Stimulated activated naive CD4-positive, alpha-beta T cell (primary cell): ENCODE measurements at regions not wholly inside any gene's neighbourhood (a gene's known extent, or its start where the extent isn't known, plus 50 kb on each side); places are given as distances from the start of the nearest gene placed in this dataset.
"Not testable (repeated sequence)": the region's sequence is repeated elsewhere in the genome, so short reads cannot be mapped to it uniquely, and the experiment has no call there.

Experiments
- DNase-seq, 6 experiments: peaks; one replicate each; lab custom pipeline; 2025; lab: John Stamatoyannopoulos, UW

DNA sequence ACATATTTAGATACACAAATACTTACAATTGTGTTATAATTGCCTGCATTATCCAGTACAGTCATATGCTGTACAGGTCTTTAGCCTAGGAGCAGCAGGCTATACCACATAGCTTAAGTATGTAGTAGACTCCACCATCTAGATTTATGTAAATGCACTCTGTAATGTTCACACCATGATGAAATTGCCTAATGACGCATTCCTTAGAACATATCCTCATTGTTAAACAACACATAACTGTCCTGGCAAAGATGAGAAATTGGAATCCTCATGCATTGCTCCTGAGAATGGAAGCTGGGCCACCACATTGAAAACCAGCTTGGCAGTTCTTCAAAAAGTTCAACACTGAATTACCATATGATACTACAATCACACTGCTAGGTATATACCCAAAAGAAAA, 1002.8 kb upstream of the CELF2 start:
- DNase-seq, result no peak

DNA sequence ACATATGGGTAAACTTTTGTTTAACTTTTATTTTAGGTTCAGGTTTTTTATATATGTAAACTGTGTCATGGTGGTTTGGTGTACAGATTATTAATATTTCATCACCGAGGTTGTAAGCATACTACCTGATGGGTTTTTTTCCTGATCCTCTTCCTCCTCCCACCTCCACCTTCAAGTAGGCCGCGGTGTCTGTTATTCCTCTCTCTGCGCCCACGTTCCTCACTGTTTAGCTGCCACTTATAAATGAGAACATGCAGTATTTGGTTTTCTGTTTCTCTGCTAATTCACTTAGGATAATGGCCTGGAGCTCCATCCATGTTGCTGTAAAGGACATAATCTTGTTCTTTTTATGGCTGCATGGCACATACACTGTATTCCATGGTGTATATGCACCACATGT, 1000.0 kb upstream of the CELF2 start:
- no peak for DNase-seq

DNA sequence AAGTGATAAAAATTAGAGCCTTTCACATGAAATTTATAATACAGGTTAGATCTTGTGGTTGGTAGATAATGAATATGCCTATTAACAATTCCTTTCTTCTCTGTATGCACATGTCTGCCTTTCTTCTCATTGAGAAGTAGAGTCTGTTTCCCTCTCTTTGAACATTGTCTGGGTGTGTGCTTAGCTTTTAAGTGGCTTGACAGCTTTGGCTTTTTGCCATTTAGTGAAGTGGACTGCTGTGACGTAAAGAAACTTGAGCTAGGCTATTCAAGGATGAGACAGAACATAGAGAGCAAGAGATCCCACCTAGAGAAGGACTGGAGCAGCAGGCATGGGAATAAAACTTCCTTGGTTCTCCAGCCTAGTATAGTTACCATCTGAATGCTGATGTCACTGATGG, 996.7 kb upstream of the CELF2 start:
- DNase-seq, result no peak

DNA sequence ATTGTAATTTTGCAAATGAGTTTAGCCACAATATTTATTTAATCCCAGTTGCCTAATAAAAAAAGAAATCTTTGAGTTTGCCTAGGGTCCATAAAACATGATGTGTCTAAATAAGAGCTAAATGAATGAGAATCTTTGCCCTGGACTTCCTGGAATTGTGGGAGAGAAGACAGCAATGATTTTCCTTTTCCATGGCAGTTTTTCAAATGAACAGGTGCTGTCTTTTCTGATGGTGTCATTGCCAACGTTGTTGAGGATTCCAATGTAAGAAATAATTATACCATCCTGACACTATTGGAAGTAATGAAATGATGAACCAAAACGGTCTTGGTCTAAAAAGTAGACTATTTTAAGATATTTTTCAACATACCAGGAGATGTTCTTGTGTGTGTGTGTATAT, 984.7 kb upstream of the CELF2 start:
- no peak for DNase-seq

DNA sequence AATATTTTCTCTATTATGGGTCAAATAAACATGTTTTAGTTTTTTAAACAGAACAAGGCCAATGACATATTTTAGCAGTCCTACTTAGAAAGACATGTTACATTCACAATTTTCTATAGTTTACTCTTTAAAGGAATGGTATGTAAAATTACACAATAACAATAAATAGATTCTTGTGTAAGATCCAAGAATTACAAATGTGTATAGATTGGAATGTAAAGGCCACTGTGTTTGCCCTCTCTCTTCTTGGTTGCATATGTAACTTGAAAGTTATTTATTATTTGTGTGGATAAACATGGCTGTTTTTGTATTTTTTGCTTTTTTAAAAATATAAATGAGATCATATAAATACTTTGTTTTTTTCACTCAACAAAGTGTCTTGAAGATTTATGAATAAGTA, 979.3 kb upstream of the CELF2 start:
- DNase-seq, result no peak

DNA sequence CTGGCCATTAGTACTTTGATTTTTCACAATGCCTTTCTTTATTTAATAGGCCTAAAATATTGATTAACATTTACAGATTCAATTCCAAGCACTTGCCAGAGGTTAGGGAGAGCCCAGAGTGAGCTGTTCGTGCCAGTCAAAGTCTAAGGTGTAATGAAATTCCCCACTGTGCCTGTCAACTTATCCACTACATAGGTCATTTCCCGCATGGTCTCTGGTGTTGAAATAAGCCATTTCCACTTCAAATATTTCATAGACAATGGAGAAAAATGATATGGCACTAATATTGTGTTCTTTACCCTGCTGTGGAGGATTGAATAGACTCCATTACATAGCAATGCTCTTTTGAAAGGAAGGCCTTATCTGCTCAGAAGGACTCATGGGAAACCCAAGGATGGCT, 978.1 kb upstream of the CELF2 start:
- no peak for DNase-seq

DNA sequence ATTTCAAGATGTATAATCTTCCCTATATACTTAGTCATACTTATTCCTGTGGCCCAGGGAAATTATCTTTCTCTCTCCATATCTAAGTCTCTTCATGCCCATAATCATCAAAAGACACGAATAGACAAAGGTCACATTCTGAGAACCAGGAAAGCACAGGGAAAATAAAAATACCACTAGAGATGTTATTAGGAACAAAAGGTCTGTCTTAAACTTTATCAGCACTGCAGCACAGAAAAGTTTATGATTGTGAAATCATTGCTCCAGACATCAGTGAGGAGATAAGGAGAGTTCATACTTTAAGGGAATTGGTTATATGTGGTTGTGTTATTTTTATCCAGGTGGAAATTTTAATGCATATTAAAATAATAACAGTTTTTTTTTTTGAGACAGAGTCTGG, 974.6 kb upstream of the CELF2 start:
- no peak for DNase-seq

DNA sequence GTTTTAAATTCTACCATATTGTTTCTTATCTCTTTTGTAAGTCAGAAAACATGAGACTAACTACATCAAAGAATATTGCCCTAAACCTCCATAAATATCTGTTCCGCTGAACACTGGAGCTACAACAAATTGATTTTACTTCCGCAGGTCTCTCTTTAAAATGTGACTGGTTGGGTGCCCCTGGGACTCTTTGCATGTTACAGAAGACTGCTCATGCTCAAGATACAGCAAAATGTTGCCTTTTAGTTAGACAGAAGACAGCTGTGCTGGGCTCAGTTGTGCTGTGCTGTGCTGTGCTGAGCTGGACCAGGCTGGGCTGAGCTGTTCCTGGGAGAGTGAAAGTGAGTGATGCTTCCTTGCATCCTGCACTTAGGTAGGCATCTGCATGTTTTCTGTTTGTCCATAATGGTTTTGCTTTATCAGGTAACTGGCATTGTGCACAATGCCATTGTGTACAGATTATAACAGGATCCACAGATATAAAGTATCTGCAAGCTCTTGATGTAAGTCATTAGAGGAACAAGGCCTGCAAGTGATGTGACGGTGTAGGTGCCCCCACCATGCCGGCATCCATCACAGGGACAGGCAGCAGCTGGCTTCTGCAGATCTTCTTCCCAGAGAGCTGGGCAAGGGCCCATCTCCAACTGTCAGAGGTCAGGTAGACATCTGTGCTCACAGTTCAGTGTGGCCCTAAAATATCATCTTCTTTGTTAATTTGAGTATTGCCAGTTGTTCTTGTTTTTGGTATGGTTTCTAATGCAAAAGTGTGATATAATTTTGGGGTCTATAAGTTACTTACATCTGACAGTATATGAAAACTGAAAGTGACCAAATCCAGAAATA, 972.5 kb upstream of the CELF2 start:
- no peak for DNase-seq

DNA sequence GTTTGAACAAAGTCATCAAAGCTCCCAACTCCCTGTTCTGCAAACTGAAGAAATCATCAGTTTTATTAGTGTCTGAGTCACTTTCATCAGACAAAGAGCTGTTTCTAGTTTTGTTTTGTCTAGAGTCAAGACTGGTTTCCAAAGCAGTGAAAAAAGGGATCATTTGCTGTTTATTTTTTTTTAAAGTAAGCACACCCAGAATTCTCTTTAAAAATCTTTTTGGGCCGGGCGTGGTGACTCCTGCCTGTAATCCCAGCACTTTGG, 972.0 kb upstream of the CELF2 start:
- no peak for DNase-seq

DNA sequence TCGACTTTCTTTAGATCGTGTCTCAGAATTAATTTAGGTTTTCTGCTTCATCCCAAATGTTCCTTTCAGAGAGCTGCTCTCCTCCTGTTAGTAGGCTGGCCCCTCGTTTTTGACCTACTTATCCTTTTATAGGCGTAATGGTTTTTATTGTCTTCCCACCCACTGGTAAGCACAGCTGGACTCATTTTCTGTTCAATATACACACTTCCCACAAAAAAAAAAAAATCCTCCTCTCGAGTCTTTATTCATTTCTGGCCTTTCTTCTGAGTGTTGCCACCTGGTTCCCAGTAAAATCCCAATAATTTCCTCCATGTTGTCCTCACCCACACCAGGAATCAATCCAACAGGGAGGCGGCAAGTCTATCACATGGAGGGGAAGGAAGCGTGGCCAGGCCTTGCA, 970.2 kb upstream of the CELF2 start:
- DNase-seq, result no peak

DNA sequence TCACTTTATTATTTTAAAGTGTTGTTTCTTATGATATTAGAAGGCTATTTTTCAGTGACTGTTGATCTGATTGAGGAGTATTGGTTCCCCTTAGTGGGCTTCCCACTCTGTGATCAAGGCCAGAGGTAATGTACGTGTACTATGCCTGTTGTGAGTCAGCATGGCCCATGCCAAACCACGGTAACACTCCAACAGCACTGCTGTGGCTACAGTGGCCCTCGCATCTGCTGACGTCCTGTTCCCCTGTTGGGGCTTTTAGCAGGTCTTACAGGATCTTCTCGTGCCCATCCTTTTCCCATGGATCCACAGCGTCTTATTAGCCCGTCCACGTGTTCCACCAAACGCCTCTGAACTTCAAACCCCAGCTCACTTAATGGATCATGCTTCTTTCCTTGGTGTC, 964.6 kb upstream of the CELF2 start:
- DNase-seq, result no peak

DNA sequence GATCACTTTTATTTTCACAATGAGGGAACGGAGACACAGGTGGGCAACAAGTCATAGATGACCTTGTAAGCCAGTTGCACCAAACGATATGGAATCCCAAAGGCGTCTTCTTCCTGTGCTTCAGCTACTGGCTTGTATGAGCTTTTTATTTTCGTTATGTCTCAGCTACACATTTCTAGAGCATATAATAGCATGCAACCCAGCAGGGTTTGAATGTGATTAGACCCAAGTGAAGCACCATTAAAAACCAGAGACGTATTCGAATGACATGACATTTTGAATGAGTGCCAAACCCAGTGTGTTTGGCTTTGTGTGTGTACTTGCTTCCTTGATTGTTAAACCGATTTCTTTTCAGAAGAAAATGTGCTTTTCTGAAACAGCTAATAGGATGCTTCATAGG, 963.2 kb upstream of the CELF2 start:
- no peak for DNase-seq

DNA sequence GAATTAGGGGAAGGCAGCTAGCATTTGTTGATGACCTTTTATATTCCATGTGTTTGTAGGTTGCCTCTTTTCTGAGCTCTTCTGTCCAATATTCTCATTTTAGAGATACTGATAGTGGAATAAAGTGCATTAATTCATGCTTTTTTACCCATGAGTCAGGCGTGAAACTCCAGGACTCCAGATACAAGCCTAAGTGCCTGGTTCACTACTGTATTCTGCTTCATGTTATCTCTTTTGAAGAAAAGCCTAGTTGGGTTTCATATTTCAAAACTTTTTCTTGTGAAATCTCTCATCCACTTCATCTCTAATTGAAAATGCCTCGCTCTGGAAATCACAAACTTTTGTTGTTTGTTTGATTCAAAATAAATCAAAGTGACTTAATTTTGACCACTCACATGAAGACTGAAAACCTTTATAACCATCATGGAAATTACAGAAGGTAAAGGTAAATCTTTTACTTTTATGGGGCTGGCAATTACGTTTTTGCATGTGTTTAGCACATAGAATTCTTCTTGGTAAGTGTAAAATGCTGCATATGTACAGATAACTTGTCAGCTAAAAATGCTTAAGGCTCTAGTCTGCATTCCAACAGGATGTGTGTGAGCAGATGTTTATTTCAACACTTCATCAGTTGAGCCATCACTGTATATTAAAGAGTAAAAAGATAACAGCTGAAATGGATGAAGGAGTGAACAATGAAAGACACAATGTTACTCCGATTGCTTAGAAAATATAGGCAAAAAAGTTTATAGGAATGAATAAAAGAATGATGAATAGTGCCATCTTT, 961.8 kb upstream of the CELF2 start:
- no peak for DNase-seq

DNA sequence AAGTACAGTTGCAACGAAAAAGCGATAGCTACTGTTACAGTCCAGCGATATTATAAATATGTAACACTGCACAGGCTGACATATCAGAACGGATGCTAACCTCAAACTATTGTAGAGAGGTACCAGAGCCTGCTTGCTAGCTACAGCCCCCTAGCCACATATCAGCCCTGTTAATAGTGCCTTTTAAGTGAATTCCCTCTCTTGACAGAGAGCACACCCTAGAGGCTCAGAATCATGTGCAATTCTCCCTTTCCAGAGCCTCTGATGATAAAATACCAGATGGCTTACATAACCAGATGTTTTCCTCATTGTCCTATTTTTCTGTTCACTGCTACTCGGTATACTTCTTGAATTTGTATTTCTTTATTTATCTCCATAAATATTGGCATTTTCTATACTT, 960.7 kb upstream of the CELF2 start:
- DNase-seq, result no peak

DNA sequence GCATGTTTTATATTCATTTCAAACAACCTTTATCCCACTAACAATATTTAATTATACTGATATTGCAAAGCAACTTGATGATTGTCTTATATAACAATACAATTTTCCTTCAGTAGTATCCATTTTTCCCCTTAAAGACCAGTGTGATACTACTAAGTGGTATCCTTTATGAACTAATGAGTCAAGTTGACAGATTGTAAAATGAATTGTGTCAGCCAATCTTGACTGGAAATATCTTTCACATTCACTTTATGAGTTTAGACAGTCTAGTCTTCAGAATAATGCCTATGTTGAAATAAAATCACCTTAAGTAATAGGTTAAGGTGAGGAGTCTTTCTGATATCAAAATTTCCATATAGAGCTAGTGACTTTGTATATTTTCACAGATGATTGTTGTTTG, 950.0 kb upstream of the CELF2 start:
- DNase-seq, result no peak

DNA sequence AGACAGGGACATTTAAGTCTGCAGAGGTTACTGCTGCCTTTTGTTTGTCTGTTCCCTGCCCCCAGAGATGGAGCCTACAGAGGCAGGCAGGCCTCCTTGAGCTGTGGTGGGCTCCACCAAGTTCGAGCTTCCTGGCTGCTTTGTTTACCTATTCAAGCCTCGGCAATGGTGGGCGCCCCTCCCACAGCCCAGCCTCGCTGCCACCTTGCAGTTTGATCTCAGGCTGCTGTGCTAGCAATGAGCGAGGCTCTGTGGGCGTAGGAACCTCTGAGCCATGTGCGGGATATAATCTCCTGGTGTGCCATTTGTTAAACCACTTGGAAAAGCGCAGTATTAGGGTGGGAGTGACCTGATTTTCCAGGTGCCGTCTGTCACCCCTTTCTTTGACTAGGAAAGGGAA, 942.8 kb upstream of the CELF2 start:
- DNase-seq, result not testable (repeated sequence)

DNA sequence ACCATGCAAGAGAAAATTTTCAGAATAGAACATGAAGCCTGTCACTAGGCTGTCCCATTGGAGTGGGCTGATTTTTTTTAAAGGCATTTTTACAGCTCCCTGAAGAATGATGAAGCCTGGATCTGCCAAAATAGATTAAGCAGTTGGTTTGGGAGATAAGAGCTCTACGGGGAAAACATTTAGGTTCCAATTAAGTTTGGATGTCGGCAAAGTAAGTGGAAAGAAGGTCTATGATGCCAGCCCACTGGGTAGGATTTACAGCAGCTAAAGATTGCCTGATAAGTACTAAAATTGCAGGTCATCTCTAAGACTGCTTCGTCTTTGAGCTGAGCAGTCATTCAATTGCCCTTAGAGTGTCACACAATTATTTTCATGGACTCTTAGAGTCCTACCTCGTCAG, 939.2 kb upstream of the CELF2 start:
- no peak for DNase-seq

DNA sequence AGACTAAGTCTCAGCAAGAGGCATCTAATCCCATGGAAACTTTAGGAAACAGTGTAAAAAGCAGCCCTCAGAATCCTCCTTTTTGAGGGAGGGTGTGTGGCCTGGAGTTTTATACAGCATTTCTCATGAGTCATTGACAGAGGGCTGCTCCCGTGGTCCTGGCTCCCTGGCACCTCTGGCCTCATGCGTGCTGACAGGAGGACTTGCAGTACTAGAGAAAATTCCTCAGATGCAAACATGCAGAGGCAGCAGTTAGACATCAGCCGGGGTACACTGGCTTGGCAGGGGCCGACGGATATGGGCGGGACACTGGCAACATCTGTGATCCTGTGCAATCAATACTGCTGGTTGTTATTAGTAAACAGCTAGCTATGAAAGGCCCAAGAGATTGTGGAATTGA, 925.1 kb upstream of the CELF2 start:
- DNase-seq, result no peak

DNA sequence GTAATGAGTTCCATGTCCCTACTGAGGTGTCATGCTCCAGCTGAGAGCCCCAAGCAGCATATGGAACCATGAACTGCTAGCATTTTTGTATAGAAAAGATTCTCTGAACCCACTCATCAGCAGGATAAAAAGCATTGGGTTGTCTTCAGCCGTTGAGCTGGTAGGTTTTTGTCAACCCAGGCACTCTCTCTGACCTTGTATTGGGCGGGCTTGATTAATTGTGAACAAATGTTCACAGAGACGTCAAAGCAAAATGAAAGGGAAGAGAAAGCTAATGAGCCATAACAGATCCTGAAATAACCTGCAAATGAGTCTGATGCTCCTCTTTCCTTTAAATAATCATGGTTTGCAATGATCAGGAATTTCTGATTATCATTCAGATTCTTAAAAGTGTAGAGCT, 924.7 kb upstream of the CELF2 start:
- no peak for DNase-seq

DNA sequence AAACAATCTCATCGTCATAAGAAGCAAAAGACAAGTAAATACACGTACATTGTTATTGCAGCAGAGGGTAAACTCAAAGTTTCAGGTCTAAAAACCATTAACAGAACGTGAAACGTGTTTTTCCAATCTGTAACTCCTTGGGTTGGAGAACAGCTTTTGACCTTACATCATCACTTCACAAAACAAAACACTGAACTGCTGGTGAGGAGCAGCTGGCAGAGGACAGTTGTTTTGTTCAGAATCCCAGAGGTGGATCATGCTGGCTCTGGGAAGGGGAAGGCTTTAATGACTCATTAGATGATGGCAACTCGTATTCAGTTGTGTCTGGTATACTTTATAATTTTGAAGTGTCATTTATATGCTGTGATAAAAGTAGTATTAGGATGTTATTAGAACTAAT, 923.0 kb upstream of the CELF2 start:
- no peak for DNase-seq

DNA sequence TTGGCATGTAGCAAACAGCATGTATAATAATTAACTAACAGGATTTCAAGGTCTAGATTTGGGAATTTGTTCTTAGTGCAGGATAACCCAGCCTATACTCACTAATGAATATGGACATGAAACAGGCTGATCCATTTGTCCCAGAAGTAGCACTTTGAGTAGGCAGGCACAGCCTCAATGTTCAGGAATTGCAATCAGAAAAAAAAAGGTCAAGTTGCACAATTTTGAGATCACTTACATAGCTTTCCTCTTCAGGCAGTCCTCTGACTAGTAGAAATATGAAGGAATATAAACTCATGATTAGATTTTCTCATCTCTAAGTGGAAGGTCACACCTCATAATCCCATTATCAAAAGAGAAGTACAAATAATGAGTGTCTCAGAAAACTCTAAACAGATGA, 921.4 kb upstream of the CELF2 start:
- DNase-seq, result no peak

DNA sequence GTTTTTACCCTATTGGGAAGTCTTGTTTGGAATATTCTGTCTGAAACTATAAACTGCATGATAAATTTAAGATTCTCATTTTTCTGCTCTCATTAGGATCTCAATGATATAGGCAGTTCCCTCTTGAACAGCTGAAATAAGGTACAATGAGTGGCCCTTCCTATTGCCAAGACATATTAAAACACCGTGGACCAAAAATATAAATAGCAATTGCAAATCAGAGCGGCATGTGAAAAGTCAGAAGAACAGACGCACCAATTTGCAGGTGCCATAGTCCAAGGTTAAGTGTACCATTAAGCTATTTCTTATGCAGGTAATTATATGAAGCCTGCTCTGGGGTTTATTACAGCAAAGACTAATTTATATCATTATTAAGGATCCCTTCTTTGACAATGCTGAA, 920.8 kb upstream of the CELF2 start:
- DNase-seq, result no peak

DNA sequence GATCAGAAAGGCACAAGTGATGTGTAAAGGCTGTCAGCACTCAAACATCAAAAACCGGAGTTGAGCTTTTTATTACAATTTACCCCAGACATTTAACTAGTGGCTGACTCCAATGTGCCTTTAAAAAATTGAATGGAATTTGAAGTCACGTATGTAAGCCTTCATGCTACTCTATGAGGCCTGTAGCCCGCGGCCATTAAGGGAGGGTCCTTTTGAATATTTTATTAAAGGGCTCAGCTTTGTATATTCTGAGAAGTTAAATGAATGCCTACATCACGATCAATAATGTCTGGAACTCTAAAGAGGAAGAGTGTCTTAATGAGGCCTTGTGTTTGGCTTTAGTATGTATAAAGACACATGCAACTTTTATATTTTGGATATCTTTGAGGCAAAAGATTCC, 916.6 kb upstream of the CELF2 start:
- no peak for DNase-seq
